NCI-H1436 treated with DMSO at 0.1 percent for 48 hours (cell line): ENCODE measurements at regions not wholly inside any gene's neighbourhood (a gene's known extent, or its start where the extent isn't known, plus 50 kb on each side); places are given as distances from the start of the nearest gene placed in this dataset.
A peak's percentile ranks its signal among the peaks of the same experiment; 100 is the strongest.

Source experiments
- DNase-seq: peaks from one replicate; lab custom pipeline; 2025; lab: John Stamatoyannopoulos, UW

GRCh38 chr3:39000008-39000450 lies 51.7 kb downstream of the SCN11A start:
- peak; percentile 17 for DNase-seq

GRCh38 chr3:38998086-38998485 lies 53.7 kb downstream of the SCN11A start:
- no peak for DNase-seq

- no peak for DNase-seq
Observed at GRCh38 chr3:38996193-38996592, 55.6 kb downstream of the SCN11A start.

- no peak for DNase-seq
Observed at GRCh38 chr3:38994251-38994650, 57.5 kb downstream of the SCN11A start.

GRCh38 chr3:38992117-38992760 lies 59.5 kb downstream of the SCN11A start:
- DNase-seq, result no peak

- DNase-seq, result no peak
Observed at GRCh38 chr3:38990621-38991020, 61.1 kb downstream of the SCN11A start.

- DNase-seq, result no peak
Observed at GRCh38 chr3:38989917-38990510, 61.7 kb downstream of the SCN11A start.

GRCh38 chr3:38988955-38989354 lies 62.8 kb downstream of the SCN11A start:
- DNase-seq, result no peak

GRCh38 chr3:38987456-38987855 lies 64.3 kb downstream of the SCN11A start:
- DNase-seq, result no peak

GRCh38 chr3:38986901-38987300 lies 64.8 kb downstream of the SCN11A start:
- no peak for DNase-seq

- DNase-seq, result no peak
Observed at GRCh38 chr3:38985981-38986380, 65.8 kb downstream of the SCN11A start.

- no peak for DNase-seq
Observed at GRCh38 chr3:38985581-38985980, 66.2 kb downstream of the SCN11A start.

GRCh38 chr3:38984731-38985130 lies 67.0 kb downstream of the SCN11A start:
- DNase-seq, result no peak

- no peak for DNase-seq
Observed at GRCh38 chr3:38984110-38984509, 67.6 kb downstream of the SCN11A start.

- DNase-seq, result no peak
Observed at GRCh38 chr3:38980938-38981337, 70.8 kb downstream of the SCN11A start.

GRCh38 chr3:38978729-38979128 lies 73.0 kb downstream of the SCN11A start:
- DNase-seq, result no peak

- DNase-seq, result no peak
Observed at GRCh38 chr3:38970851-38971638, 80.7 kb downstream of the SCN11A start.

- no peak for DNase-seq
Observed at GRCh38 chr3:38969317-38970235, 82.2 kb downstream of the SCN11A start.

GRCh38 chr3:38968891-38969290 lies 82.9 kb downstream of the SCN11A start:
- DNase-seq, result no peak

GRCh38 chr3:38968403-38968802 lies 83.3 kb downstream of the SCN11A start:
- no peak for DNase-seq

GRCh38 chr3:38967693-38967989 lies 84.1 kb downstream of the SCN11A start:
- no peak for DNase-seq
